NOMO-1 treated with dmso at 0.1 percent for 144 hours (cell line): ENCODE measurements at regions not wholly inside any gene's neighbourhood (a gene's known extent, or its start where the extent isn't known, plus 50 kb on each side); places are given as distances from the start of the nearest gene placed in this dataset.

ENCODE experiments used
- DNase-seq: peaks from one replicate; lab custom pipeline; 2025; ENCODE audit not compliant: unreplicated experiment; lab: John Stamatoyannopoulos, UW

DNA sequence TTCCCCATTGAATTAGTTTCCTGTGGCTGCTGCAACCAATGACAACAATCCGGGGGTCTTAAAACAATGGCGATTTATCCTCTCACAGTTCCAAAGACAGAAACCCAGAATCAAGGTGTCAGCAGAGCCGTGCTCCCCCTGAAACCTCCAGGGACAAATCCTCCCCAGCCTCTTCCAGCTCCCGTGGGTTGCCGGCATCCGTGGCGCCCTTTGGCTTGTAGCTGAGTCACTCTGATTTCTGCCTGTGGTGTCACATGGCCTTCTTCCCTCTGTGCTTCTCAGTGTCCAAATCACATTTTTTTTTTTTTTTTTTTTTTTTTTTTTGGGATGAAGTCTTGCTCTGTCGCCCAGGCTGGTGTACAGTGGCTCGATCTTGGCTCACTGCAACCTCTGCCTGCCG, 64.5 kb upstream of the STX18 start:
- DNase-seq: no peak

DNA sequence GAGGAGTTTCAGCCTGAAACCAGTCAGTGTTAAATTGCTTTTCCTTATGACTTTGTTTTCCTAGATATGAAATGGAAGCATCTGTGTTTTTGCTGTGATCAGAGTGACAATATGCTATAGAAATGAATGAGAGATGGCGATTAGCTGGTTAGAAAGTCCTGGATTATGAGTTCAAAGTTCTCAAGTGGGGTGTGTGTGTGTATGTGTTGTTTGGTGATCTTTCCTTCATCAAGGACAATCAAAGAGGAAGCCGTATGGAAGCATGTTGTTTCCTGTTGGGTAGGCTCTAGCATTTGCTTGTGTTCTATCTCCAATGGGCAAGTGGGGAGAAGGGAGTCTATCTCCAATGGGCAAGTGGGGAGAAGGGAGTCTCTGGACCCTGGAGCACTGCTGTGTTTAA, 64.0 kb upstream of the STX18 start:
- no peak for DNase-seq

DNA sequence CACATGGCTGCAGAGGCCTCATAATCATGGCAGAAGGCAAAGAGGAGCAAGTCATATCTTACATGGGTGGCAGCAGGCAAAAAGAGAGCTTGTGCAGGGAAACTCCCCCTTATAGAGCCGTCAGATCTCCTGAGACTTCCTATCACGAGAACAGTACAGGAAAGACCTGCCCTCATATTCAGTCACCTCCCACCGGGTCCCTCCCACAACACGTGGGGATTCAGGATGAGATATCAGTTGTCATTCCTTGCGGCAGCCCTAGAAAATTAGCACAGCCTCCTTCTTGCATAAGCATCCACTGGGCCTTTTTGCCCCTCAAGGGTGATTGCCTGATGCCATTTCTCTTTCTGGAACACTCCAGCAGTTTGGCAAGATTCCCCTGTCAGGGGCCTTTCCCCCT, 61.7 kb upstream of the STX18 start:
- no peak for DNase-seq

DNA sequence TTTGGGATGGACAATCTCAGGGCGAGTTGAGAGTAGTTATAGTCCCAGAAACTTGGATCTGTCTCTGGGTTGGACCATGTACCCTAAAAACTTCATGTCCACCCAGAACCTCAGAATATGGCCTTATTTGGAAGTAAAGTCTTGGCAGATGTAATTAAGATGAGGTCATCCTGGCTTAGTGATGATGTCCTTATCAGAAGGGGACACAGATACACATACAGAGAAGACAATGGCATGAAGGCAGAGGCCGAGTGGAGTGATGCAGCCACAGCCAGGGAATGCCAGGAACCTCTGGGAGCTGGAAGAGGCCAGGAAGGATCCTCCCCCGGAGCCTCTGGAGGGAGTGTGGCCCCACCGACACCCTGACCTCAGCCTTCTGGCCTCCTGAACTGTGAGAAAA, 61.2 kb upstream of the STX18 start:
- no peak for DNase-seq

DNA sequence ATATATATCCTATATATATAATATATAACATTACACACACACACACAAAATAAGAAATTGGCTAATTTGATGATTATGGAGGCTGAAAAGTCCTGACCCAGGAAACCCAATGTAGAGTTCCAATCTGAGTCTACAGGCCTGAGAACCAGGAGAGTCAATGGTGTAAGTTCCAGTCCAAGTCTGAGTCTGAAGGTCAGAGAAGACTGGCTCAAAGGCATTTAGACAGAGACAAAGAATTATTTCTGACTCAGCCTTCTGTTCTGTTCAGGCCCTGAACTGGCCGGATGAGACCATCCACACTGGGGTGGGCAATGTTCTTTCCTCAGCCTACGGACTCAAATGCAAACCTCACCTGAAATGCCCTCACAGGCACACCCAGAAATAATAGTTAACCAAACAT, 60.6 kb upstream of the STX18 start:
- DNase-seq: no peak

DNA sequence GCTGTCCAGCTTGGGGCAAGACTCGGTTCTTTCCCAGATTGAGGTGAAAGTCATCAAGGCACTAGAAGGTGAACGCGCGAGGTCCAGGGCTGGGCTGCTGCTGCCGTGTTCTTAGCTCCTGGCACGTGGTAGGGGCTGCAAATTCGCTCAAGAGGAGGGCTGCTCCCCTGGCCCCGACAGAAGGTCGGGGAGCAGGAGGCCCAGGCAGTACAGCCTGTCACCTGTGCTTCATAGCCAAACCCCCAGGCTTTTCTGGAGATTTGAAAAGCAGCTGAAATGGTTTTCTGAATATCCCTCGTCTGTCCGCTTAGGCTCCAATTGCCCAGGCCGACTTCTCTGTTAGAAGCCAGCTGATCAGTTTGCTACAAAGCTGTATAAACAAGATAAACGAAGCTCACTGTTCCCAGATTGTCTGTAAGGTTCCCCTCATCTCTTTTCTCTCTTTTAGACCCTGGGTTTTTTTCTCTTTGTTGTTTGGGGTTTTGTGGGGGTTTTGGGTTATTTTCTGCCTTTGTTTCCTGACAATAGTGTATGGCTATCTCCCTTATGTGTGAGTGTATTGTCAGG, 60.0 kb upstream of the STX18 start:
- no peak for DNase-seq

DNA sequence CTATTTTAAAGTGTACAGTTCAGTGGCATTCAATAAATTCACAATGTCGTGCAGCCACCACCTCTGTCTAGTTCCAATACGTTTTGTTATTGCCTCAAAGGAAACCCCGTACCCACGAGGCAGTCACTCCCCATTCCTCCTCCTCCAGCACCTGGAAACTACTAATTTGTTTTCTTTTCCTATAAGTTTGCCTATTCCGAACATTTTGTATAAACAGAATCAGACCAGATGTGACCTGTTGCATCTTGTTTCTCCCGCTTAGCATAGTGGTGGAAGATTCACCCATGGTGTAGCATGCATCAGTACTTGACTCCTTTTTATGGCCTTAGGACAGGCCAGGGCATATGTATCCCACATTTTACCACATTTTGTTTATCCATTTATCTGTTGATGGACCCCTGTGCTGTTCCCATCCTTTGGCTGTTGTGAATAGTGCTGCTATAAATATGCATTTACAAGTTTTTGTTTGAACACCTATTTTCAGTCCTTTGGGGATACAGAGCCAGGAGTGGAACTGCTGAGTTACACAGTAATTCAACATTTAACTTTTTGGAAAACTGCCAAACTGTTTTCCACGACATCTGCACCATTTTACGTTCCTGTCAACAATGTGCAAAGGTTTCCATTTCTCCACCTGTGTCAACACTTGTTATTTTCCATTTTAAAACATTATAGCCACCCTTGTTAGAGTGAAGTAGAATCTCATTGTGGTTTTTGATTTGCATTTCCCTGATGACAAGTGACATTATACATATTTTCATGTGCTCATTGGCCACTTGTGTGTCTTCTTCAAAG, 57.8 kb upstream of the STX18 start:
- DNase-seq: no peak

DNA sequence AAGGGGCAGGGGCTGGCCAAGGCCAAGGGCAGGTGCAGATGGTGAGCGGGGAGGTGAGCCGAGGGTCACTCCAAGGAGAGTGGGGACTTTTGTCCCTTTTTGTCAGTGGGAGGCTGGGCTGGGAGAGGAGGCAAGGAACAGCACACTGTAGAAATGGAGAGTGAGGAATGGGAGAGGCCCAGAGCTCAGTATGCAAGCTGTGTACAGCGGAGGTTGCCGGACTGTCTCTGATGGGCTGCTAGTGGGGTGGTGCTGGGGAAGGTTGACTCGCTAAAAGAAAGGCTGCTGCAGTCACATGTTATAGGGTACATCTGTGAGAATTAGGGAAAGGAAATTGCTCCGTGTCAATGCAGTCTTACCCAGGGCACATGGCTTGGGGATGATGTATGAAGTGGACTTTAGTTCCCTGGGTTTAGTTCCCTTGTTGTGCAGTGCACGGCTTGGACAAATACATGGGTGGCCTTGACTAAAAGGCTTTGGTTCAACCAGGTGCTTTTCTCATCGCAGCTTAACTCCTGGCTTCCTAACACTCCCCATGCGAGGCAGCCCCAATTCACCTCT, 57.1 kb upstream of the STX18 start:
- DNase-seq: no peak

DNA sequence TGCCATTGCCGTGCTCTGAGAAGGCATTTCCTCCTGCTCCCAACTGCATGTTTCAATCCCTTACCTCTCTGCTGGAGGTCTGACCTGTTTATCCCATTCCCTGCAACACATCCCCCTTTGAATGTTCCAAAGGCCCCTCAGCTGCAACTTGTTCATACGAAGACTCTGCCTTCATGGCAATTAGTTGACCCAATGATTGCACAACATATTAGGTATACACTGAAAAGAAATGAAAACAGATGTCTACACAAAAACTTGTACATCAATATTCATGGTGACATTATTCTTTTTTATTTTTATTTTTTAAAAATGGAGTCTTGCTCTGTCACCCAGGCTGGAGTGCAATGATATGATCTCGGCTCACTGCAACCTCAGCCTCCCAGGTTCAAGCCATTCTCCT, 54.9 kb upstream of the STX18 start:
- DNase-seq: no peak

DNA sequence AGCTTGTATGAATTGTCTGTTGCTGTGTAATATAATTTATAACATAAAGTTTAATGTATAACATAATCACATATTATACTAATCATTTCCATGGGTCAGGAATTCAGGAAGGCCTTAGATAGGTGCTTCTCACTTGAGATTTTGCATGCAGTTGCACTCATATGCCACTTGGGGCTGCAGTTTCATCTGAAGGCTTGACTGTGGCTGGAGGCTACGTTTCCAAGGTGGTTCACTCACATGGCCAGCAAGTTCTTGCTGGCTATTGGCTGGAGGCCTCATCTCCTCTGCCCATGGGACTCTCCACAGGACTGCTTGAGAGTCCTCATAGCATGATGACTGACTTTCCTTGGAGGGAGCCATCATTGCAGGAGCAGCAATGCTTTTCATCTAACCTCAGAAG, 53.4 kb upstream of the STX18 start:
- no peak for DNase-seq

DNA sequence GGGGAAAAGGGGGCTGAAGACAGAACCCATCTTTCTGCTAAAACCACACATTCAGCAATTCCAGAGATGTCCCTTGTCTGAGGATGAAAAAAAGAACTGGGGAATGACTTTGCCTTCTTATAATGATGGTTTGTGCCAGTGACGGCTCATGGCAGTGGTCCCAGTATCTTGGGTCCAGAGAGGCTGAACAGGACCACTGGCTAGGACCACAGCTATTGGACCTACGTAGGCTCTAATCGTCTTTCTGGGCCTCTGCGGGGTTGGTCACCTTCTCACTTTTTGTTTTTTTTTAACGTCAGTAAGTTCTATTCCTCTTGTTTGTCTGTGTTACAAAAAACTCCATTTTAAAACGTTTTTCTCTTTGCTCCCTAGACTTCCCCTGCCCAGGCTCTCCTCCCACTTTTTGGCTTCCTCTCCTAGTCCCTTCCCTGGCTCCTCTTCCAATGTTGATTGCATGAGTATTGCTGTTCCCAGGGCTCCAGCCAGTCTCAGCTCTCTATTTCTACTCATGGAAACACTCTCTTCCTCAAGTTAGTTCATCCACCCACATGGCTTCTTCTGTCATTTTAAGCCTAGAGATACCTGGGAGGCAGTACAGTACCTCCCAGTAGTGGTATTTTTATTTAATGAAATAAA, 52.6 kb upstream of the STX18 start:
- no peak for DNase-seq

DNA sequence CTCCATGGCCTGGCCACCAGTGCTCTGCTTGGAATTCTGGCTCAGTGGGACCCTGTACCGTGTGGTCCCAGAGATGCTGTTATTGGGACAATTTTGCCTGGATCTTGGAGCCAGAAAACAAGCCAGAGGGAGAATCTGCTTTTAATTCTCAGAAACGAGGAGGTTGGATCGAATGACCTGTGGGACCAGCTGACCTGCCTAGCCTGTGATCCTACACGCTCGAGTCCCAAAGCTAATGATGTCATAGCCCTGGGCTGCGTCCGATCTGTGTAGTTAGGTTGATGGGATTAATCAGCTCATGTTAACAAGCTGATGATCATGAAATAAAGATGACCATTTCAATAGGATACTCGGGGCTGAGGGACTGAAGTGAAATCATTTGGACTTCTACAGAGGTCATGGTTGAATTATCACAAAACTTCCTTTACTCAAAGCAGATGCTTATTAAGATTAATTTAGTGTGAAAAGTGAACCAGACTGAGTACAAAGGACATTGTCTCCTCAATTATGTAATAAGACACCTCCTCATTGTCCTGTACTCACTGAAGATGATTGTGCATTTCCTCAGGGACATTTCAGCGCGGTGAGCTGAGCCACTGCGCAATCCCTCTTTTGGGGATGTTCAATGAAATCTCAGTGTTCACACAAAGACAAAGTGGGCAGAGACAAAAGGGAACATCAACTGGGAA, 51.9 kb upstream of the STX18 start:
- DNase-seq: no peak

DNA sequence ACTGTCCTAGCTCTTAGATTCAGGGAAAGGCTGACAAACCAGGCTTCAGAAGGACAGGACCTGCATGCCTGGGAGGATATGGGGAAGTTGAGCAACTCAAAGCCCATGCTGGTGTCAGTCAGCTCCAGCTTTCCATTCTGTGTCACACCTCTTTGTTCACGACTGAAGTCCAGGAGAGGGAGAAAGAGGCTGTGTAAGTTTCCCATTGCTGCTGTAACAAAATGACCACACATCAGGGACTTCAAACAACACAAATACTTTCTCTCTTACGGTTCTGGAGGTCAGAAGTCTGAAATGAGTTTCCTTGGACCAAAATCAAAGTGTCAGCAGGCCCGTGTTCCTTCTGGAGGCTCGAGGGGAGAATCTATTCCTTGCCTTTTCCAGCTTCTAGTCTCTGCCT, 50.6 kb upstream of the STX18 start:
- DNase-seq: no peak
